Keratinocyte (primary cell): ENCODE measurements at regions not wholly inside any gene's neighbourhood (a gene's known extent, or its start where the extent isn't known, plus 50 kb on each side); places are given as distances from the start of the nearest gene placed in this dataset.

Experiments
- DNase-seq: peaks from one replicate; pipeline ENCODE4 v3.0.0-alpha.2; 2011; ENCODE audit warnings: low read depth, missing footprints, low spot score
- FAIRE-seq: peaks from 2 replicates; lab custom pipeline; 2011; peaks lifted over from hg19 to GRCh38; lab: Jason Lieb, UNC
- H2AFZ ChIP-seq: 2 replicates; pipeline ENCODE4 v1.6.0; 2012; ENCODE audit warnings: low read length, control low read depth, inconsistent platforms; ENCODE audit not compliant: control insufficient read depth
- H3K27ac ChIP-seq: 2 replicates; pipeline ENCODE4 v1.5.1; 2011; ENCODE audit warnings: low read length; ENCODE audit not compliant: control insufficient read depth, insufficient read depth
- H3K27me3 ChIP-seq: 3 replicates; pipeline ENCODE4 v1.6.0; 2011; ENCODE audit warnings: low read length; ENCODE audit not compliant: control insufficient read depth, insufficient read depth; ENCODE audit errors: extremely low read depth
- H3K36me3 ChIP-seq, 2 experiments: 2 replicates in 1 of 2; 3 replicates in 1 of 2; pipeline ENCODE4 v1.5.1; 2011; ENCODE audit warnings: low read length in 2 of 2, mild to moderate bottlenecking in 1 of 2; ENCODE audit not compliant: control insufficient read depth in 2 of 2, insufficient read depth in 2 of 2; ENCODE audit errors: extremely low read depth in 1 of 2
- H3K4me1 ChIP-seq: 3 replicates; pipeline ENCODE4 v1.5.1; 2011; ENCODE audit warnings: low read length; ENCODE audit not compliant: control insufficient read depth, insufficient read depth; ENCODE audit errors: extremely low read depth
- H3K4me2 ChIP-seq: 3 replicates; pipeline ENCODE4 v1.6.0; 2011; ENCODE audit warnings: low read depth, low read length; ENCODE audit not compliant: control insufficient read depth, insufficient read depth; ENCODE audit errors: extremely low read depth
- H3K4me3 ChIP-seq, 3 experiments: fragments of 200-600 bp in 1 of 3; sonication (generic) in 1 of 3; 2 replicates in 2 of 3; 3 replicates in 1 of 3; pipeline ENCODE4 v1.5.1; 2011 to 2016; ENCODE audit warnings: low read length in 3 of 3, mild to moderate bottlenecking in 3 of 3, control low read depth in 2 of 3, inconsistent platforms in 1 of 3, low read depth in 1 of 3, mixed read lengths in 1 of 3, mixed run types in 1 of 3, moderate library complexity in 1 of 3; ENCODE audit not compliant: control insufficient read depth in 2 of 3, insufficient read depth in 2 of 3; ENCODE audit errors: extremely low read depth in 1 of 3
- H3K79me2 ChIP-seq: 2 replicates; pipeline ENCODE4 v1.6.0; 2012; ENCODE audit warnings: low read length; ENCODE audit not compliant: control insufficient read depth, insufficient read depth
- H3K9ac ChIP-seq: 3 replicates; pipeline ENCODE4 v1.6.0; 2011; ENCODE audit warnings: low read length; ENCODE audit not compliant: control insufficient read depth, insufficient read depth; ENCODE audit errors: extremely low read depth
- H3K9me1 ChIP-seq: 3 replicates; pipeline ENCODE4 v1.6.0; 2011; ENCODE audit warnings: low read length; ENCODE audit not compliant: control insufficient read depth, insufficient read depth; ENCODE audit errors: extremely low read depth
- H3K9me3 ChIP-seq: 2 replicates; pipeline ENCODE4 v1.5.1; 2012; ENCODE audit warnings: low read depth, low read length; ENCODE audit not compliant: control insufficient read depth
- H4K20me1 ChIP-seq: 3 replicates; pipeline ENCODE4 v1.6.0; 2011; ENCODE audit warnings: low read length; ENCODE audit not compliant: control insufficient read depth, insufficient read depth; ENCODE audit errors: extremely low read depth
- CTCF ChIP-seq, 3 experiments: IDR thresholded peaks in 1 of 3; conservative IDR thresholded peaks in 1 of 3; optimal IDR thresholded peaks in 1 of 3; 2 replicates in 2 of 3; 3 replicates in 1 of 3; pipeline versions ENCODE3 to v1.5.1; 2011; ENCODE audit warnings: low read length in 3 of 3, mild to moderate bottlenecking in 3 of 3, moderate library complexity in 2 of 3, control low read depth in 1 of 3, inconsistent platforms in 1 of 3; ENCODE audit not compliant: insufficient read depth in 2 of 3; ENCODE audit errors: extremely low read depth in 1 of 3
- EZH2 ChIP-seq: IDR thresholded peaks from one replicate; pipeline ENCODE4 v1.6.1; 2012; ENCODE audit warnings: inconsistent platforms, mild to moderate bottlenecking, low read length, moderate library complexity
- dilution Hi-C: fragments of 300-500 bp; cut with MboI; formaldehyde crosslinking; loops from one replicate; pipeline ENCODE4 v1.7.0; 2020; ENCODE audit warnings: low sequenced_read_pairs; ENCODE audit not compliant: extremely low pct_ligation_motif_present

GRCh38 chr4:173703021-173703420 is 173.0 kb upstream of the HAND2 start:
- Histone ChIP-seq H3K4me1 (no peaks in the 10 kb centered on the region), H2AFZ (no peak overlapping the region), H3K9me1 (no peaks in the 10 kb centered on the region), H3K36me3 (no peaks in the 10 kb centered on the region), H3K9me3 (no peaks in the 10 kb centered on the region), H4K20me1 (no peaks in the 10 kb centered on the region), H3K4me3 (no peak overlapping the region), H3K4me2 (no peak overlapping the region), H3K27me3 (no peaks in the 10 kb centered on the region), H3K9ac (no peak overlapping the region), H3K27ac (no peak overlapping the region), H3K79me2 (no peaks in the 10 kb centered on the region)
- FAIRE-seq (no peak), DNase-seq (no peak)
- TF ChIP-seq CTCF (optimal IDR thresholded peaks at IDR 0.05 in 1 of 3, IDR thresholded peaks at IDR 0.05 in 1 of 3, conservative IDR thresholded peaks at IDR 0.05 in 1 of 3; ENCODE audit: extremely low read depth in 1 of 3, insufficient read depth in 2 of 3, low read length in 3 of 3) (no peak), EZH2 (no peak)
- dilution Hi-C loops = no loop called here

GRCh38 chr4:173700650-173701049 is 170.6 kb upstream of the HAND2 start:
- Histone ChIP-seq H3K36me3 (no peaks in the 10 kb centered on the region), H3K4me2 (no peak overlapping the region), H3K27ac (no peak overlapping the region), H3K79me2 (no peaks in the 10 kb centered on the region), H3K9ac (no peak overlapping the region), H3K9me3 (no peaks in the 10 kb centered on the region), H4K20me1 (no peaks in the 10 kb centered on the region), H3K4me1 (no peaks in the 10 kb centered on the region), H3K27me3 (no peaks in the 10 kb centered on the region), H3K9me1 (no peaks in the 10 kb centered on the region), H2AFZ (no peak overlapping the region), H3K4me3 (no peak overlapping the region)
- DNase-seq (no peak), FAIRE-seq (no peak)
- TF ChIP-seq EZH2 (no peak), CTCF (optimal IDR thresholded peaks at IDR 0.05 in 1 of 3, IDR thresholded peaks at IDR 0.05 in 1 of 3, conservative IDR thresholded peaks at IDR 0.05 in 1 of 3; ENCODE audit: extremely low read depth in 1 of 3, insufficient read depth in 2 of 3, low read length in 3 of 3) (no peak)
- dilution Hi-C loops = no loop called here
